ENCODE measurements at regions not wholly inside any gene's neighbourhood (a gene's known extent, or its start where the extent isn't known, plus 50 kb on each side); places are given as distances from the start of the nearest gene placed in this dataset.

DNA sequence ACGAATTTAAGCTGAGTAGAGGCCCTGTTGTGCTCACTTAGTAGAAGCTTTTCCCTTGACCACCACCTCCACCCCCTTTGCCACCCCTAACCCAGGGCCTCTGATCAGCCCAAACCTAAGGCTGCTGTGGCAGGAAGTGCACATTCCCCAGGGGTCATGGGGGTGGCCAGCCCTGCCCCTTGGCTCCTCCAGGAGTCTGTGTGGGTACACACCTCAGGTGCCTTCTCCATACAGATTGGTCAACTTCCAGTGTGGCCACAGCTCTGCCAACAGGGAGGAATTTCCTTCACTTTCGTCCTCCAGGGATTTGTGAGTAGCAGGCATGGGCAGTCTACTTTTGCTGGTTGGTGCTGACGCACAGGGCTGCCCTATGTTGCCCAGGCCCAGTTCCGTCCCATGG lies 249.9 kb upstream of the ZNF32 start:
- TF ChIP-seq, protein P1, sequence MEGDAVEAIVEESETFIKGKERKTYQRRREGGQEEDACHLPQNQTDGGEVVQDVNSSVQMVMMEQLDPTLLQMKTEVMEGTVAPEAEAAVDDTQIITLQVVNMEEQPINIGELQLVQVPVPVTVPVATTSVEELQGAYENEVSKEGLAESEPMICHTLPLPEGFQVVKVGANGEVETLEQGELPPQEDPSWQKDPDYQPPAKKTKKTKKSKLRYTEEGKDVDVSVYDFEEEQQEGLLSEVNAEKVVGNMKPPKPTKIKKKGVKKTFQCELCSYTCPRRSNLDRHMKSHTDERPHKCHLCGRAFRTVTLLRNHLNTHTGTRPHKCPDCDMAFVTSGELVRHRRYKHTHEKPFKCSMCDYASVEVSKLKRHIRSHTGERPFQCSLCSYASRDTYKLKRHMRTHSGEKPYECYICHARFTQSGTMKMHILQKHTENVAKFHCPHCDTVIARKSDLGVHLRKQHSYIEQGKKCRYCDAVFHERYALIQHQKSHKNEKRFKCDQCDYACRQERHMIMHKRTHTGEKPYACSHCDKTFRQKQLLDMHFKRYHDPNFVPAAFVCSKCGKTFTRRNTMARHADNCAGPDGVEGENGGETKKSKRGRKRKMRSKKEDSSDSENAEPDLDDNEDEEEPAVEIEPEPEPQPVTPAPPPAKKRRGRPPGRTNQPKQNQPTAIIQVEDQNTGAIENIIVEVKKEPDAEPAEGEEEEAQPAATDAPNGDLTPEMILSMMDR (conservative IDR thresholded peaks at IDR 0.05), result no peak
- TF ChIP-seq ZFX (IDR thresholded peaks at IDR 0.05), result no peak
